DND-41 (cell line): ENCODE measurements at regions not wholly inside any gene's neighbourhood (a gene's known extent, or its start where the extent isn't known, plus 50 kb on each side); places are given as distances from the start of the nearest gene placed in this dataset.

ENCODE experiments used
- CTCF ChIP-seq: IDR thresholded peaks from 2 replicates; pipeline ENCODE4 v1.5.1; 2012; ENCODE audit warnings: borderline replicate concordance, low read length, moderate library complexity, mild to moderate bottlenecking; ENCODE audit not compliant: poor library complexity, severe bottlenecking; ENCODE audit errors: extremely low read depth
- EZH2 ChIP-seq: IDR thresholded peaks from 3 replicates; pipeline ENCODE4 v1.6.1; 2012; ENCODE audit warnings: borderline replicate concordance, low read depth, mild to moderate bottlenecking, moderate library complexity, low read length, inconsistent platforms; ENCODE audit not compliant: severe bottlenecking

- TF ChIP-seq CTCF (no peak), EZH2 (no peak)
These were observed 221.7 kb downstream of the BCOR start for GRCh38 chrX:39875834-39876628.
